ENCODE measurements at regions not wholly inside any gene's neighbourhood (a gene's known extent, or its start where the extent isn't known, plus 50 kb on each side); places are given as distances from the start of the nearest gene placed in this dataset.

GRCh38 chr5:158304607-158305006 lies 445.7 kb upstream of the CLINT1 start:
- ChIA-PET POLR2A (interaction anchor here (0.9 to 2.2 kb wide), 2 partner anchors 10 to 208 kb away, joined by 3 to 6 read pairs; no protein-coding TSS in a partner anchor), CTCF (ENCODE audit: unreplicated experiment) (no interaction called here)
- Histone ChIP-seq H3K79me2 (ENCODE audit: insufficient read depth, low read depth, low read length) (no peaks in the 10 kb centered on the region), H3K9me3 (ENCODE audit: low read length) (no peaks in the 10 kb centered on the region), H3K4me3 (ENCODE audit: low read depth, low read length, poor library complexity, severe bottlenecking) (no peak overlapping the region), H3K9me2 (ENCODE audit: insufficient read depth, low read length) (no peaks in the 10 kb centered on the region), H3K36me3 (ENCODE audit: insufficient read depth, low read length) (no peaks in the 10 kb centered on the region), H3K4me1 (ENCODE audit: insufficient read depth, low read length, poor library complexity, severe bottlenecking) (peaks cover 11% of the 10 kb centered on the region), H2AFZ (ENCODE audit: low read length) (no peak overlapping the region), H3K27ac (ENCODE audit: low read depth, low read length, poor library complexity, severe bottlenecking) (no peak overlapping the region), H3K4me2 (ENCODE audit: low read length) (no peak overlapping the region), H4K20me1 (ENCODE audit: insufficient read depth, low read length) (no peaks in the 10 kb centered on the region)
- no peak for DNase-seq (ENCODE audit: low spot score)
- no peak for TF ChIP-seq EZH2phosphoT487 (IDR thresholded peaks at IDR 0.05; ENCODE audit: borderline replicate concordance, low read depth, low read length)
- TF ChIP-seq CTCF (conservative IDR thresholded peaks at IDR 0.05; ENCODE audit: low read length): no peak
- BruUV-seq (replicated peaks): no TSS peak
- intact Hi-C loops (cut with micrococcal nuclease; ENCODE audit: unreplicated experiment): no loop called here

DNA sequence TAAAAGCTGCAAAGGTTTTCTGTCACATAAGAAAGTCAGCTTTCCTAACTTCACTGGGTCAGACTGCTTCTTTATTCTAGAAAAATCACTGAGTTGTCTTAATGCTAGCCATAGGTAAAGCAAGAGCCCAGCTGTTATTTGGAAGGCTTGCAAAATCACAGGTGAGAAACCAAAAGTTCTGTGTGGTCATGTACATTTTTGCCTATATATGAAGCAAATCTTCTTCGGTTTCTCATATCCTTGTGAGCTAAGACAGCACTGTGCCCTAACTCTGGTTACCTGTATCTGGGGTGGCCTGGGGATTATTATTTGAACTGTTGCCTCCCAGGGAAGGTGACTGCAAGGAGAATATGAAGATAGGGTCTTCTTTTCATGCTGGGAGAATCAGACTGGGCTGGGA lies 444.9 kb upstream of the CLINT1 start:
- CTCF ChIA-PET (ENCODE audit: unreplicated experiment): no interaction called here
- intact Hi-C loops (cut with micrococcal nuclease; ENCODE audit: unreplicated experiment): no loop called here

More for the DNA sequence above, 444.9 kb upstream of the CLINT1 start:
- no peak overlapping the region for H3K4me3 ChIP-seq (ENCODE audit: low read depth, low read length, poor library complexity, severe bottlenecking)
- H3K4me1 ChIP-seq (ENCODE audit: insufficient read depth, low read length, poor library complexity, severe bottlenecking): peaks cover 11% of the 10 kb centered on the region
- no peaks in the 10 kb centered on the region for H4K20me1 ChIP-seq (ENCODE audit: insufficient read depth, low read length)
- no peaks in the 10 kb centered on the region for H3K36me3 ChIP-seq (ENCODE audit: insufficient read depth, low read length)
- H2AFZ ChIP-seq (ENCODE audit: low read length): no peak overlapping the region; the same call in 1 of the 2 replicates
- H3K9me3 ChIP-seq (ENCODE audit: low read length): no peaks in the 10 kb centered on the region
- no TSS peak for BruUV-seq (replicated peaks)
- peak; percentile 19 for DNase-seq (ENCODE audit: low spot score)
- H3K4me2 ChIP-seq (ENCODE audit: low read length): no peak overlapping the region
- TF ChIP-seq EZH2phosphoT487 (IDR thresholded peaks at IDR 0.05; ENCODE audit: borderline replicate concordance, low read depth, low read length) (no peak), CTCF (conservative IDR thresholded peaks at IDR 0.05; ENCODE audit: low read length) (no peak)
- POLR2A ChIA-PET: interaction anchor here (0.9 to 2.2 kb wide), 6 partner anchors 11 to 131 kb away, joined by 3 to 6 read pairs (median 4); no protein-coding TSS in a partner anchor
- no peaks in the 10 kb centered on the region for H3K9me2 ChIP-seq (ENCODE audit: insufficient read depth, low read length)
- no peak overlapping the region for H3K27ac ChIP-seq (ENCODE audit: low read depth, low read length, poor library complexity, severe bottlenecking)
- H3K79me2 ChIP-seq (ENCODE audit: insufficient read depth, low read depth, low read length): no peaks in the 10 kb centered on the region
